Astrocyte of the spinal cord (primary cell): ENCODE measurements at regions not wholly inside any gene's neighbourhood (a gene's known extent, or its start where the extent isn't known, plus 50 kb on each side); places are given as distances from the start of the nearest gene placed in this dataset.

Source experiments
- DNase-seq: peaks from one replicate; pipeline ENCODE4 v3.0.0; 2011; ENCODE audit warnings: low read depth, low spot score
- H3K4me3 ChIP-seq: 2 replicates; pipeline ENCODE4 v1.5.1; 2011; ENCODE audit warnings: low read depth, mild to moderate bottlenecking, low read length, moderate library complexity
- CTCF ChIP-seq: IDR thresholded peaks from 2 replicates; pipeline ENCODE4 v1.5.1; 2012; ENCODE audit warnings: low read depth, mild to moderate bottlenecking, low read length, inconsistent platforms
- in situ Hi-C: cut with HindIII; loops from 2 replicates; pipeline ENCODE4 v1.10.0; 2017; ENCODE audit warnings: low sequenced_read_pairs

- no peak for DNase-seq
- no peak for TF ChIP-seq CTCF
- in situ Hi-C loops, result no loop called here
- no peak overlapping the region for H3K4me3 ChIP-seq
Observed at GRCh38 chr12:40431169-40431568, 206.4 kb downstream of the LRRK2 start.

GRCh38 chr12:40435251-40435650 is 210.5 kb downstream of the LRRK2 start:
- no peak for DNase-seq
- in situ Hi-C loops, result no loop called here

GRCh38 chr12:40435951-40436350 is 211.2 kb downstream of the LRRK2 start:
- no peak for TF ChIP-seq CTCF
- in situ Hi-C loops, result no loop called here
- DNase-seq, result no peak
- H3K4me3 ChIP-seq, result no peak overlapping the region

More at GRCh38 chr12:40435251-40435650, 210.5 kb downstream of the LRRK2 start:
- no peak for TF ChIP-seq CTCF
- H3K4me3 ChIP-seq, result no peak overlapping the region

- H3K4me3 ChIP-seq, result no peak overlapping the region
- TF ChIP-seq CTCF, result no peak
- no peak for DNase-seq
- in situ Hi-C loops, result no loop called here
Observed at GRCh38 chr12:40436564-40436963, 211.8 kb downstream of the LRRK2 start.

GRCh38 chr12:40439771-40440492 is 215.1 kb downstream of the LRRK2 start:
- no peak for TF ChIP-seq CTCF
- no peak overlapping the region for H3K4me3 ChIP-seq
- DNase-seq, result no peak
- in situ Hi-C loops, result no loop called here

GRCh38 chr12:40444174-40444573 is 219.4 kb downstream of the LRRK2 start:
- in situ Hi-C loops, result no loop called here

More at GRCh38 chr12:40444174-40444573, 219.4 kb downstream of the LRRK2 start:
- H3K4me3 ChIP-seq, result no peak overlapping the region
- DNase-seq, result no peak
- TF ChIP-seq CTCF, result no peak
